Stimulated activated CD8-positive, alpha-beta memory T cell treated with anti-CD3 and anti-CD28 coated beads, Interleukin-15, amount 100 ng/mL, for 4 hours (primary cell): ENCODE measurements at regions not wholly inside any gene's neighbourhood (a gene's known extent, or its start where the extent isn't known, plus 50 kb on each side); places are given as distances from the start of the nearest gene placed in this dataset.

Source experiments
- DNase-seq, 2 donors: peaks; one replicate each; pipeline ENCODE4 v3.0.0-alpha.2; 2020; ENCODE audit warnings: low read depth in 2 of 2

GRCh38 chr18:40904295-40904694 is 1050.7 kb upstream of the PIK3C3 start:
- DNase-seq = no peak

GRCh38 chr18:40902436-40902835 is 1052.6 kb upstream of the PIK3C3 start:
- DNase-seq = no peak

DNA sequence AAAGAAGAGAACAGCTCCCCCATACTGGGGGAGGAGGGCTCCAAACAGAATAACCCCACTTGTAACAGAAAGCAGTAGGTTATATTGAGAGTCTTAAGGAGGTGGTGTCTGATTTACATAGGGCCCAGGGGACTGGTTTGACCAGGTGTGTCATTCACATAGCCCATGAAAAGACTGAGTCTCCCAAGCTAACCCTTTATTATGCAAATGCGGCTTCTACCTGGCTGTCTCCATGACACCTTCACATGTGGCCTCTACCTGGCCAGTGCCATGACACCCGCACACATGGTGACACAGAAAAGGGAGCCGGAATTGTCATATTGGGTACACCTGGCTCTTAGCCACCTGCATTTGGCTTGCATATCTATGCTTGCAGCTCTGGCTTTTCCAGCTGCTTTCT is 1057.2 kb upstream of the PIK3C3 start:
- DNase-seq = no peak

- DNase-seq = no peak
Measured at GRCh38 chr18:40883271-40883670, 1071.8 kb upstream of the PIK3C3 start.

GRCh38 chr18:40882468-40882867 is 1072.6 kb upstream of the PIK3C3 start:
- DNase-seq = no peak

GRCh38 chr18:40878371-40878770 is 1076.7 kb upstream of the PIK3C3 start:
- DNase-seq = no peak

GRCh38 chr18:40877096-40877495 is 1077.9 kb upstream of the PIK3C3 start:
- no peak for DNase-seq

DNA sequence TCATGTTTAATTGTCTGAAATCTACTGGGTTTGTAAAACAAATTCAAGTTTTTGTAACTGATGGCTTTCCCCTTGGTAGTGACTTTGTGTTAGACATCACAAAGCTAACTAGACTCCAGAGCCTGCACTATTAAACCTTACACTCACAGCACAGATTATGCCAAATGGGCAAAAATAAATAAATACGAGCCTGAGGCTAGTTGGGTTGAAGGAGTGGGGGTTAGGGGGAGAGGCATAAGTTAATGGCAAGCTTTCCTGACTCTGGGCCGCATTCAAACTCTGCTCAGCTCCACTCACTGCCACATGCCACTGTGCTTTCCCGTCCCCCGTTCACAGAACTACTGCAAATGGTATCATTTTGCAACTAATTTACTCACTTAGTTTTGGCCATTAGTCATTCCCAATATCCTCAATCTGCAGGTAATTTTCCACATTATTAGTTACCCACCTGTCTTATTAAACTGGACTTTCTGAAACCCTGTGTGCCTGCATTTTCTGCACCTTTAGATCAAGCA is 1079.9 kb upstream of the PIK3C3 start:
- no peak for DNase-seq

DNA sequence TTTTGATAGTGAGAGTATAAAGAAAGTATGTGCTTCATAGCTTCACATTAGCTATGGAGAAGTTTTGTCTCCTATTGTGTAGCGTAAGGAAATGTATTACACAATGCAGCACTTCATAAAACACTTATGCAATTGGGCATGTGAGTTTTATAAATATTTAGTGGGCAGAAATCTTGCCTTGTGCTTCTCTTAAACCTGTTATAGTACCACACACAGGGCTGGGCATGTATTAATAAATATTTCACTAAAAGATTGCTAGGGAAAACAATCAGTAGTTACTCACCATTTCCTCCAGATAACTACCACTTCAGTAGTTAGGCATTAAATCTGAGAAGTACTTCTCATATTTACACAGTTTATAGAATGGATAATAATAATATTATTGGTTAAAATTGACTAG is 1080.8 kb upstream of the PIK3C3 start:
- DNase-seq = no peak

GRCh38 chr18:40868110-40868858 is 1086.8 kb upstream of the PIK3C3 start:
- DNase-seq = no peak

GRCh38 chr18:40867459-40867858 is 1087.6 kb upstream of the PIK3C3 start:
- no peak for DNase-seq

GRCh38 chr18:40866968-40867367 is 1088.1 kb upstream of the PIK3C3 start:
- no peak for DNase-seq

DNA sequence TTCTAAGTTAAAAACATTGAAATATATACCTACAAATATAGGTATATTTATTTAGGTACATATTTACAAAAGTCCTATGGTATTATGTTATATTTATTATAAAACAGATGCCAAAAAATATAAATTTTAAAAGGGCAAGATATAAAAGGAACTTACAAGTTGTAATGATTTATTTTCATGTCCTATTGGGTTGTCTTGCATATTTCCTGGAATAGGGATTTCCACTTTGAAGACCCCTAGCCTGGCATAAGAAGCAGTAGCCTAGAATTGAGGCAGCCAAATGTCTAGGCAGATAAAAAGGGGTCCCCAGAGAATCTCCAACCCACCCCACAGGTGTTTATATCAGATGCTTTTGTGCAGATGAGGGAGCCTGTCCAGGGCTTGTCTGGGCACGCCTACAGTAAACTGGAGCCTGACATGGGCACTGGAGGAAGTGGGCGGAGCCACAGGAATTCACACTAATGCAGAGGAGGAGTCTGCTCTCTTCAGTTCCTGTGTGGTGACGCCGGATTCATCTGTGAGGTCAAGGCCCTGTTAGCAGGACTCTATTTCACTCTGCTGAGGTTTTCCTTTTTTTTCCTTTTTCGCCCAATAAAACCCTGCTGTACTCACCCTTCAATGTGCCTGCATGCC is 1088.9 kb upstream of the PIK3C3 start:
- DNase-seq = no peak

- no peak for DNase-seq
Measured at GRCh38 chr18:40864846-40865245, 1090.2 kb upstream of the PIK3C3 start.

- no peak for DNase-seq
Measured at GRCh38 chr18:40863801-40864200, 1091.2 kb upstream of the PIK3C3 start.

DNA sequence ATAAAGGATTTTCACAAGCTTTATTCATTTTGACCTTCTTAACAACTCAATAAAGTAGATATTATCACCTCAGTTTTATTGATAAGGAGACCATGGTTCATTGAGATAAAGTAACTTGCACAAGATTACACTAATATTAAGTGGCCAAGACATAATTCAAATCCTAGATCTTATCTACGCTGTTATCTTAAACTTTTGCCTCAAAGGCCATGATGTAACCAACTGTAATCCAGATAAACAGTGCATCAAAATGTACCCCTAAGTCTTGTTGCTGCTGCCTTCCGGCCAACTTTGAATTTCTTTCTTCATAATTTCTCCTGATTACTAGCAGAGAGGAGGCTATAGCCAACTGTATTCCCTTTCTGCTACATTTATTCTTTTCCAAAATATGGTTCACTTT is 1094.8 kb upstream of the PIK3C3 start:
- DNase-seq = no peak

DNA sequence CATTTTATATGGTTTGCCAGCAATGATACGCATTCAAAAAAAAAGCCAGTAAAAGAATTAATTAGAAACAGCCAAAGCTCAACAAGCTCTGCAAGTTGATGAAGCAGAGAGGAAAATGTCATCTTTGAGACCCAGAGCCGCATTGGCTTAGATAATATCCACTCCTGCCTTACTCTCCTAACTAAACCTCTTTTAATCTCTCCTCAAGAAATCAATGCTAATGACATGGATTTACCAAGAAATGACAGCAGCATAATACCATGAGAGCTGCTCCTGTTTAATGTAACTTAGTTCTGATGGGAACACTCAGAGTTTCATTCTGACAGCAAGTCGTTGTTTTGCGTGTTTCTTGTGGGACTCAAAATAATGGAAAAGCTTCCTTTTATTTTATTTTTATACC is 1099.4 kb upstream of the PIK3C3 start:
- no peak for DNase-seq

GRCh38 chr18:40852406-40852805 is 1102.6 kb upstream of the PIK3C3 start:
- DNase-seq = no peak

GRCh38 chr18:40851014-40851429 is 1104.0 kb upstream of the PIK3C3 start:
- DNase-seq = no peak

- DNase-seq = no peak
Measured at GRCh38 chr18:40849886-40850285, 1105.1 kb upstream of the PIK3C3 start.

GRCh38 chr18:40841467-40841866 is 1113.6 kb upstream of the PIK3C3 start:
- DNase-seq = no peak

GRCh38 chr18:40841063-40841462 is 1114.0 kb upstream of the PIK3C3 start:
- DNase-seq = no peak

DNA sequence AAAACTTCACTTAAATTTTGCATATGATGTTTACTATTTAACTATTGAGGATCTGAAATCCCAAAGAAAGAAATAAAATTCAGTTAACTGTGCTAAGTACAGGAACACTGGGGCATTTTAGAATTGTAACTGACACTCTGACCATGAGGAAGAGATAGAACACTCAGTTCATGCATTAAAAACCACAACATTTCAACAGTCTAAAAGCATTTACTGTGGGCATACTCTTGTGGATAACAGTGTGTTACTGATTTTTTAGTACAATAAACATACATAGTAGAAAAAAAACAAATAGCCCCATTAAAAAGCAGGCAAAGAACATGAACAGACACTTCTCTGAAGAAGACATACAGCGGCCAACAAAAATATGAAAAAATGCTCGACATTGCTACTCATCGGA is 1122.7 kb upstream of the PIK3C3 start:
- no peak for DNase-seq
